Ectodermal cell (in vitro differentiated cells): ENCODE measurements at regions not wholly inside any gene's neighbourhood (a gene's known extent, or its start where the extent isn't known, plus 50 kb on each side); places are given as distances from the start of the nearest gene placed in this dataset.

ENCODE experiments used
- H3K27ac ChIP-seq: 2 replicates; pipeline ENCODE4 v1.7.0; 2013; ENCODE audit warnings: mild to moderate bottlenecking, low read depth, low read length; ENCODE audit not compliant: insufficient read depth, poor library complexity, severe bottlenecking
- H3K27me3 ChIP-seq: 2 replicates; pipeline ENCODE4 v1.7.0; 2013; ENCODE audit warnings: mild to moderate bottlenecking, low read length; ENCODE audit not compliant: insufficient read depth, control insufficient read depth, poor library complexity, severe bottlenecking
- H3K36me3 ChIP-seq: one replicate; pipeline ENCODE4 v1.7.0; 2013; ENCODE audit warnings: low read length; ENCODE audit not compliant: control insufficient read depth, insufficient read depth
- H3K4me1 ChIP-seq: one replicate; pipeline ENCODE4 v1.7.0; 2013; ENCODE audit warnings: low read length; ENCODE audit not compliant: control insufficient read depth, insufficient read depth
- H3K4me3 ChIP-seq: 2 replicates; pipeline ENCODE4 v1.7.0; 2013; ENCODE audit warnings: low read depth, low read length, control low read depth; ENCODE audit not compliant: insufficient read depth
- H3K9me3 ChIP-seq: 2 replicates; pipeline ENCODE4 v1.7.0; 2013; ENCODE audit warnings: mild to moderate bottlenecking, low read length, moderate library complexity; ENCODE audit not compliant: control insufficient read depth
- WGBS, 2 experiments: methylation state at CpG; one replicate each; pipeline ENCODE4 v1.1.7; 2013; ENCODE audit warnings: missing lambda C conversion rate in 2 of 2; 5-methylcytosine and 5-hydroxymethylcytosine counted together

DNA sequence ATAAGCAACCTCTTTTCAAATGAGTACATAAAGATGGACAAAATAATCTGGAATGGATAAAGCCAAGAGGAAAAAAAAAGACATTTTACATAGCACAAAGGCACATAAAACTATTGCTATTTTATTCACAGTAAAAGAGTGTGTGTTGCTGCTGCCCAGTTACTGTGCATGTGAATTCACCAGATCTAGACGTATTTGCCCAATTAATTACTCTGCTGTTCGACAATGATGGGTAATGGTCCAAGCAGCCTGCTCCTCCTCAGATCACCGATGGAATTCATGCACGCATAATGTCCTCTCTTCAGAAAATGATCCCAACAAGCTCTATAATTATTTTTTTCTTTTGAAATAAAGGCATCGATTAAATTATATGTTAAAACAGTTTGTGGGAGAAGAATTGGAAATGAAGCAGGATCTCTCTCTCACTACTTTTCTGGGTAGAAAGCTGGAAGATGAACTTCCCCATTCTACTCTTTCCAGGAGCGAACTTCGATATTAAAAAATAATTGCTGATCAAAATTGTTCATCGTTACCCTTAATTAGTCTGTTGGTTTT is 357.4 kb upstream of the CCNH start:
- Histone ChIP-seq H3K4me3 (no peak overlapping the region), H3K27ac (no peak overlapping the region), H3K9me3 (no peaks in the 10 kb centered on the region), H3K36me3 (no peaks in the 10 kb centered on the region), H3K27me3 (no peaks in the 10 kb centered on the region), H3K4me1 (no peaks in the 10 kb centered on the region)
- 93 to 94% methylated on average over 7 to 8 of the region's 8 CpGs for WGBS, 2 experiments

DNA sequence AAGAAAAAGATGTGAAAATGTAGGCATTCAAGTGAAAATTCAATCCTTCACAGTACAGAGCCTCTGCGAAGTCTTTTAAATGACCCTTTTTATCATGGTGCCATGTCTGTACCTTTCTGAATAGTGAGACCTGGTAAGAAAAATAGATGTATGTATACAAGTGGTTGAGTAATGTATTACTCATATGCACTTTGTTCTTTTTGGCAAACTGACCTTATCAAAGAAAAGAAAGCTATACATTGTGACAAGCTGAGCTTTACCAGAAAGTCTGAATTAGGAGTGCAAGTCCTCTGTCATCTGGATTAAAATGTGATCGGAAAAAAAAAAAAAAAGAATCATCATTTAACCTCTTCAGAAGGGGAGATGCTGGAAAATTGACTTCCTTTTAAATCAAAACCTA is 356.4 kb upstream of the CCNH start:
- WGBS, 2 experiments, result 67 to 93% methylated on average over 1 to 2 of the region's 2 CpGs
- H3K36me3 ChIP-seq, result no peaks in the 10 kb centered on the region

DNA sequence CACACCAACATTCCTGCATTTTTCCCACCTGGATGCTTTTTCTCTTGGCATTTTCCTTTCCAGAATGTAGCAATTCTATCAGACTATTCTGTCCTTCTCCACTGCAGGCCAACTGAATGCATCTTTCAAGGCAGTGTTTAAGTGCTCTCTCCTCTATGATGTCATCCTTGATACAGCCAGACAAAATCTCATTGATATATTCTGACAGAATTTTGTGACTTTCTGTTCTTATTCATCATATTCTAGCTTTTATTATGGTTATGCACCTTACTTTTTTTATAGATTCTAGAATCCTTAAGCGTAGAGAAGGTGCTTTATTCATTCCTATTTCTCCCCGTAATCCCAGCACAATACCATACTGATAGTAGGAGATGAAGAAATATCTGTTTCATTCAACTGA is 355.5 kb upstream of the CCNH start:
- Histone ChIP-seq H3K27ac (no peak overlapping the region), H3K4me3 (no peak overlapping the region), H3K36me3 (no peaks in the 10 kb centered on the region), H3K4me1 (no peaks in the 10 kb centered on the region), H3K27me3 (no peaks in the 10 kb centered on the region), H3K9me3 (no peaks in the 10 kb centered on the region)
- no CpG with 5 or more reads among the region's 2 CpGs for WGBS, 2 experiments

More for the DNA sequence above, 356.4 kb upstream of the CCNH start:
- H3K4me1 ChIP-seq, result no peaks in the 10 kb centered on the region
- H3K4me3 ChIP-seq, result no peak overlapping the region
- H3K9me3 ChIP-seq, result no peaks in the 10 kb centered on the region
- H3K27ac ChIP-seq, result no peak overlapping the region
- H3K27me3 ChIP-seq, result no peaks in the 10 kb centered on the region

DNA sequence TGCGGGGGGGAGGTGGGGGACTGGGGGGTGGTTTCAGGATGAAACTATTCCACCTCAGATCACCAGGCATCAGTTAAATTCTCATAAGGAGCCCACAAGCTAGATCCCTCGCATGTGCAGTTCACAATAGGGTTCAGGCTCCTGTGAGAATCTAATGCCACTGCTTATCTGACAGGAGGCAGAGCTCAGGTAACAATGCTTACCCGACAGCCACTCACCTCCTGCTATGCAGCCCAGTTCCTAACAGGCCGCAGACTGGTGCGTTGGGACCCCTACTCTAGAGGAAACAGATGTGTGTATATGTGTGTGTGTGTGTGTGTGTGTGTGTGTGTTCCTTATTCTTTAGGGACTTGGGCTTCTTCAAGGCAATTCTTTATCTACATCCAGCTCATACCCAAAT is 352.3 kb upstream of the CCNH start:
- H3K4me1 ChIP-seq, result no peaks in the 10 kb centered on the region
- H3K4me3 ChIP-seq, result no peak overlapping the region
- H3K36me3 ChIP-seq, result no peaks in the 10 kb centered on the region
- H3K27me3 ChIP-seq, result no peaks in the 10 kb centered on the region
- H3K27ac ChIP-seq, result no peak overlapping the region
- no peaks in the 10 kb centered on the region for H3K9me3 ChIP-seq
- 69 to 83% methylated on average over 4 to 5 of the region's 5 CpGs for WGBS, 2 experiments

DNA sequence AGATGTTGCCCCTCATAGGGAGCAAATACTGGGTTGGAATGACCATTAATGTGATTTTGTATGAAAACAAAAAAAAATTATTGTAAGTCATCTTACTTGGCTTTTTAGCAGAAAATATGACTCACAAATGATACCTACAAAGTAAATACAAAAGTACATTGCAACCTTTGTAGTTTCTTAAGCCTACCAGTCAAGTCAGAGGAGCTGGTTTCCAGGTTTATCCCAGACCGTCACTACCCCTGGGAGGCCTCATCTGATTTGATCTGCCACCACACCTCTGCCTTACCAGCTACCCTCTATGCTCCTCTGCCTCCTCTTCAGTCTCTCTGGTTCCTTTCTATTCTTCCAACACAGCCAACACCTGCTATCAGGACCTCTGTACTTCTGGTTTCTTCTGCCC is 349.9 kb upstream of the CCNH start:
- no peak overlapping the region for H3K27ac ChIP-seq
- no peaks in the 10 kb centered on the region for H3K4me1 ChIP-seq
- H3K9me3 ChIP-seq, result no peaks in the 10 kb centered on the region
- WGBS, 2 experiments, result 92 to 97% methylated on average over 1 of the region's 1 CpG
- no peaks in the 10 kb centered on the region for H3K27me3 ChIP-seq
- no peak overlapping the region for H3K4me3 ChIP-seq
- no peaks in the 10 kb centered on the region for H3K36me3 ChIP-seq

DNA sequence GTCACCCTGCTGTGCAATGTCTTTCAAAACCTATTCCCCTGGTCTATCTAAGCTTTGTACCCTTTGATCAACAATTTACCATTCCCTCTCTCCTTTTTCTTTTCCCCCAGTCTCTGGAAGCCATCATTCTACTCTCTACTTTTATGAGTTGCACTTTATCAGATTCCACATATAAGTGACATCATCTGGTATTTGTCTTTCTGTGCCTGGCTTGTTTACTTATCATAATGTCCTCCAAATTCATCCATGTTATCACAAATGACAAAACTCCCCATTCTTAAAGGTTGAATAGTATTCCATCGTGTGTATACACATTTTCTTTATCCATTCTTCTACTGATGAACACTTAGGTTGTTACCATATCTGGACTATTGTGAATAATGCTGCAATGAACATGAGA is 344.2 kb upstream of the CCNH start:
- H3K9me3 ChIP-seq, result no peaks in the 10 kb centered on the region
- H3K4me1 ChIP-seq, result peaks cover 10% of the 10 kb centered on the region
- no peaks in the 10 kb centered on the region for H3K36me3 ChIP-seq
- 100% methylated on average over 1 of the region's 1 CpG; no CpG with 5 or more reads in 1 of the 2 experiments for WGBS, 2 experiments
- no peak overlapping the region for H3K4me3 ChIP-seq
- H3K27me3 ChIP-seq, result no peaks in the 10 kb centered on the region
- H3K27ac ChIP-seq, result no peak overlapping the region

DNA sequence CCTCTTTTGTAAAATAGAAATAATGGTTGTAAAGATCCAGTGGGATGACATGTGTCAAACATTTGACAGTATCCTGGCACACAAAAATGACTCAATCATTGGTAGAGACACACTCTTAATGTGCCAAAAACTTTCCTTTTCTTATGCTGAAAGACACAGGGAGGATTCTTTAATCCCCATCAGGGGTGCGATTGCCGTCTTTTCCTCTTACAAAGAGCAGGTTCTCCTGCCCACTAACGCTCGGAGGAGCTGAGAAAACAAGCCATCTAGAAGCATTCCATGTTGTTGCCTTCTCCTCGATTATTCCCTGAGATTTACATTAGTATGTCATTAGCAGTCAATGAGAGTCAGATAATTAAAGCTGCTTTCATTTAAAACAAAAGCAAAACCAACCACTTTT is 342.6 kb upstream of the CCNH start:
- no peaks in the 10 kb centered on the region for H3K27me3 ChIP-seq
- H3K27ac ChIP-seq, result no peak overlapping the region
- H3K4me1 ChIP-seq, result peaks cover 10% of the 10 kb centered on the region
- 5 to 11% methylated on average over 5 of the region's 5 CpGs for WGBS, 2 experiments
- H3K4me3 ChIP-seq, result no peak overlapping the region
- no peaks in the 10 kb centered on the region for H3K9me3 ChIP-seq
- no peaks in the 10 kb centered on the region for H3K36me3 ChIP-seq

DNA sequence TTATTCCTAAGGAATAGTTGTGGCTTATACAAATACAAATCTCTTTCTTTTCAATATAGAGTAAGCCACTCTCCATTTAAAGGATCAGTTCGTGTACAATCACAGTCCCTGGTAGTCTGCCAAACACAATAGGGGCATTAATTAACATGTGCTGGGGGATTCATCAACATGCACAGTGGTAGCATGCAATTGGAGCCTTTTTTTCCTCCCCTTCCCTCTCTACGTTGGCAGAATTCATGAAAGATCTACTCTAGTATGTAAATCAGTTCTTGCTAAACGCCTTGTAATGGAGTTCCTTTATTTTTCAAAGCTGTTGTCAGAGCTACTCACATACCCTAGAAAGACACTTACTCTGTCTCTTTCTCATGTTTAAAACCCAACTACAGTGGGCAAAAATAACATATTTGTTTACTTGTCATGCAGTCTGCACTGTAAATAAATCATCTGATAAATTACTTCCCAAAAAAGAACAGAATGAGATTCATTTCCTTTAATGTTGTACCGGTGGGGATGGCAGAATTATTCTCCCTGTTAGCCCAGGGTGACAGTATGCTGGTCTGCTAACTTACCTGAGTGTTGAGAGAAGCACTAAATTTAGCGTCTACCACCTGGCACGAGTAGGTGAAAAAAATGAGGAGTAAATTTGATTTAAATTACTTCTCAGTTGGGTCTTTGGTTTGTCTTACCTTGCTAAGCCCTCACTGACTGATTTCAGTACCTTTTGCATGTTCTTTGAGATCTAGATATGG is 341.5 kb upstream of the CCNH start:
- WGBS, 2 experiments, result 23 to 26% methylated on average over 6 of the region's 6 CpGs

DNA sequence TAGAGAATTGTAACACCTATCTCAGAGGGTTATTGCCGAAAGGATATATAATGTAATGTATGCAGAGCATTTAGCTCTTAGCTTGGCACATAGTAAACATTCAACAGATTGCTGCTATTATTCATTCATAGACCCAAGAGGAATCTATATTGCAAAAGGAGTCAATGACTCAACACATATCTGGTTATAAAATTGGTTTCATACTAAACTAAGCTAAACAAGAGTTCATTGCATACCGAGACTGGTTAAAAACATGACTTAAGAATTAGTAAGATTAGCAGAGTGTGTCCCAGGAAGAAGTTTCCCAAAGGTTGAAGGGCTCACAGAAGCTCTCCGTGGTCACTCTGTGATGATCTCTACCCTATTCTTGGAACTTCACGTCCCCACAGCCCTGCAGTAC is 339.6 kb upstream of the CCNH start:
- no peaks in the 10 kb centered on the region for H3K27me3 ChIP-seq
- H3K4me1 ChIP-seq, result peaks cover 10% of the 10 kb centered on the region
- no peak overlapping the region for H3K4me3 ChIP-seq
- WGBS, 2 experiments, result 88 to 93% methylated on average over 3 to 4 of the region's 4 CpGs
- H3K9me3 ChIP-seq, result no peaks in the 10 kb centered on the region
- no peak overlapping the region for H3K27ac ChIP-seq
- no peaks in the 10 kb centered on the region for H3K36me3 ChIP-seq

More for the DNA sequence above, 341.5 kb upstream of the CCNH start:
- Histone ChIP-seq H3K4me1 (peaks cover 10% of the 10 kb centered on the region), H3K36me3 (no peaks in the 10 kb centered on the region), H3K9me3 (no peaks in the 10 kb centered on the region), H3K27ac (no peak overlapping the region), H3K4me3 (no peak overlapping the region), H3K27me3 (no peaks in the 10 kb centered on the region)

DNA sequence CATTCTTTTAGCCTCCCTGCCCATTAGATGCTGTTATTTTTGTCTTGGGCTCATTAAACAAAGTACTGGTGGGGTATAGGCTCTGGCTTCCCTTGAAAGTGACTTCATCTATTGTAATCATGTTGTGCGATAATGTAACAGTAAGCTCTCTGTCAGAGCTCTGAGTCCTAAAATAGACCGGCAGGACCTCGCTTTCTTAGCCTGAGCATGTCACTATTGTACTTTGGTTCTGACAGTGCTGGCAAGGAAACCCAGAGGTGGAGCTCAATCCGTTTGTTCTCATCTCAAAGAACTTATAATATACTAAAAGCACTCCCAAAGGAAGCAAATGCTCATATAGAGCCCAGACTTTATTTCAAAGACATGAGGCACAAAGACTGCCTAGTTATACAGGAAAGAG is 339.1 kb upstream of the CCNH start:
- no peak overlapping the region for H3K4me3 ChIP-seq
- H3K4me1 ChIP-seq, result peaks cover 10% of the 10 kb centered on the region
- no peak overlapping the region for H3K27ac ChIP-seq
- H3K9me3 ChIP-seq, result no peaks in the 10 kb centered on the region
- WGBS, 2 experiments, result 86 to 87% methylated on average over 4 of the region's 4 CpGs
- no peaks in the 10 kb centered on the region for H3K36me3 ChIP-seq
- no peaks in the 10 kb centered on the region for H3K27me3 ChIP-seq
